Activated T-helper 1 cell treated with anti-CD3 and anti-CD28 coated beads, Interleukin-2, amount 50 U/mL, for 16 hours (primary cell): ENCODE measurements at regions not wholly inside any gene's neighbourhood (a gene's known extent, or its start where the extent isn't known, plus 50 kb on each side); places are given as distances from the start of the nearest gene placed in this dataset.
"Not testable (repeated sequence)": the region's sequence is repeated elsewhere in the genome, so short reads cannot be mapped to it uniquely, and the experiment has no call there.

Source experiments
- DNase-seq, 2 donors: peaks; one replicate each; pipeline ENCODE4 v3.0.0-alpha.2; 2020; ENCODE audit warnings: low read depth in 1 of 2, low spot score in 1 of 2

GRCh38 chr1:209157546-209158249 is 425.8 kb upstream of the CAMK1G start:
- DNase-seq, result no peak

GRCh38 chr1:209158851-209159250 is 424.7 kb upstream of the CAMK1G start:
- no peak for DNase-seq

GRCh38 chr1:209160230-209160629 is 423.3 kb upstream of the CAMK1G start:
- DNase-seq, result no peak

- DNase-seq, result no peak
These were observed 420.9 kb upstream of the CAMK1G start for GRCh38 chr1:209162651-209163050.

GRCh38 chr1:209168204-209168603 is 415.3 kb upstream of the CAMK1G start:
- no peak for DNase-seq

GRCh38 chr1:209171151-209171550 is 412.4 kb upstream of the CAMK1G start:
- DNase-seq, result no peak

- DNase-seq, result no peak
These were observed 411.2 kb upstream of the CAMK1G start for GRCh38 chr1:209172286-209172685.

GRCh38 chr1:209172792-209173542 is 410.5 kb upstream of the CAMK1G start:
- not testable (repeated sequence) for DNase-seq

- not testable (repeated sequence) for DNase-seq
These were observed 409.7 kb upstream of the CAMK1G start for GRCh38 chr1:209173796-209174195.

GRCh38 chr1:209176866-209177430 is 406.6 kb upstream of the CAMK1G start:
- no peak for DNase-seq

- no peak for DNase-seq
These were observed 400.3 kb upstream of the CAMK1G start for GRCh38 chr1:209183195-209183594.

- no peak for DNase-seq
These were observed 395.9 kb upstream of the CAMK1G start for GRCh38 chr1:209187589-209187988.

GRCh38 chr1:209190591-209191261 is 392.8 kb upstream of the CAMK1G start:
- DNase-seq, result no peak

GRCh38 chr1:209191262-209191634 is 392.3 kb upstream of the CAMK1G start:
- no peak for DNase-seq

GRCh38 chr1:209196140-209196539 is 387.4 kb upstream of the CAMK1G start:
- DNase-seq, result no peak

- DNase-seq, result no peak
These were observed 384.4 kb upstream of the CAMK1G start for GRCh38 chr1:209198961-209199750.

GRCh38 chr1:209199822-209200221 is 383.7 kb upstream of the CAMK1G start:
- no peak for DNase-seq

- DNase-seq, result not testable (repeated sequence)
These were observed 381.2 kb upstream of the CAMK1G start for GRCh38 chr1:209202321-209202720.

- no peak for DNase-seq
These were observed 380.5 kb upstream of the CAMK1G start for GRCh38 chr1:209202830-209203532.

- DNase-seq, result no peak
These were observed 380.0 kb upstream of the CAMK1G start for GRCh38 chr1:209203533-209203895.
